GM19025 (cell line): ENCODE measurements at regions not wholly inside any gene's neighbourhood (a gene's known extent, or its start where the extent isn't known, plus 50 kb on each side); places are given as distances from the start of the nearest gene placed in this dataset.

Experiments used
- ATAC-seq: cut with Tn5 transposase; IDR thresholded peaks from one replicate; pipeline ENCODE4 v1.9.1; 2021; ENCODE audit warnings: mild to moderate bottlenecking, low read depth, moderate library complexity; ENCODE audit not compliant: unreplicated experiment

GRCh38 chr6:140090871-140091270 lies 716.4 kb upstream of the CITED2 start:
- ATAC-seq: no peak

DNA sequence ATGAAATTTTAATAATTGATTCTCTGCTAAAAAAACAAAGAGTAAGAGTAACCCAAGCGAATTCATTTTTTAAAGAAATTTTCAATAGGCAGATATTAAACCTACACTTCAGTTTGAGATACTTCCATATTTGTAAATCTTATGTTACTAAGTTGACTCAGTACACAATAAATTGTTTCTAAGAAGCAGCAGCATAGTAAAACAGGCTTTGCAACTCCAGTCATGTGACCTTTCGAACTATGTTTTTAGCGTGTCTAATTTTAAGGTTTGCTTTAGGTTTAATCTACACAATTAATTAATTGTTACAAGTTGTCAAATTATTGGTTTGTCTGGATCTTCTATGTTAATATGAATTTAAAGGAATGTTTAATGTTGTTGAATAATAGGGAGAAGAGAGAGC lies 708.9 kb upstream of the CITED2 start:
- no peak for ATAC-seq

DNA sequence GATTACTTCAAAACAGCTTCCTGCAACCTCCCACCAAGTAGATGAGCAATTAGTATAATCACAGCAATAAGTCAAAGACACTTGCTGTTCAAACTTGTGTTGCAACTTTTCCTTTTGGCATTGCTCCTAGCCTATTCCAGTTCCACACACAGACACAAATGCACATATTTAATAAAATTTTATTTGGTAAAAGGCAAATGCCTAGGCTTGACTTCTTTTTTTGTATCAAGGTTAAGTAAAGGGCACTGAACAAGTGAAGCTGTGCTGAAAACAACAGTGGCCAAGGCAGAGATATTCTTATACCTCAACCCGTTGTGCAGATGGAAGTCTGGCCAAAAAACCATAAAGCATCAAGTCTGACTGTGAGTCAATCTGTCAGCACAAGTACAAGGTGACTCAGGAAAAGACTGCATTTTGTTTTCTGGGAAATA lies 708.4 kb upstream of the CITED2 start:
- no peak for ATAC-seq

DNA sequence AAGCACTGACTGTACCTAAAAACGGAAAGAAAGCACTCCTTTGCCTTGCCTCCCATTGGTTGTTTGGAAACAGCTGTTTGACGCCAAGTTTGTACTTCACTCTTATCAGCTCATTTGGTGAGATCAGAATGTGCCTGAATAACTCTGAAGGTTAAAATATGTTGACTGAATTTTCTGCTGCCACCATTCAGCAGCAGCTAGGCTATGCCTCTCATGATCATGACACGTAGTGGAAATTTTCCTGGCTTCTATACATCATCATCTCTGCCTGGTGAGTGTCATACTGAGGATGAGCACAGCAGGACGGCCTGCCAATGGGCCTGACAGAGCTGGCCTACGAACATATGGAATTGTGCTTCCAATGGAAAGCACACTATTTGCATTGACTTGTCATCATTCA lies 704.9 kb upstream of the CITED2 start:
- no peak for ATAC-seq

DNA sequence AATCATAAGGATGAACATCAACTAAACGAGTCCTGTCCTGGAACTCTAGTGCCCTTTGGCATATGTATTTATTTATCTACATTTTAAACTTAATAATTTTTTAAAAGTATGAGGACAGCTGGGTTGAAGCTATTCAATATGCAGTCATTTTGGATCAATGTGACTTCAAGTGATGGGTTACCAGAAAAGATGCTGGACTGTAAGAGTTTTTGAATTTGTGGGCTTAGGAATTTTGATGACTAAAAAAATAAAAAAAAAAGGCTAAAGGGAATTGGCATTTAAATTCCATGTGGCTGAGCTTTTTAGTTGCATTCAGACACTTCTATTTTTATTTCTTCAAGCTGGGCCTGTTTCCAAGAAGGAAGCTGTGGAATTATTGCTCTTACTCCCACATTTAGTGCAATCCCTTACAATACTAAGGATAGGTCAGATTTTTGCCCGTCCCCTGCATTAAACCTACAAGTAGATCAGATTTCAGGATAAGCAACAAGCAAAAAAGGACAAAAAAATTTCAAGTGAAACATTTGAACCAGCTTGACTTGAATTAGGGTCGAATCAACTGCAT lies 704.2 kb upstream of the CITED2 start:
- ATAC-seq: no peak

DNA sequence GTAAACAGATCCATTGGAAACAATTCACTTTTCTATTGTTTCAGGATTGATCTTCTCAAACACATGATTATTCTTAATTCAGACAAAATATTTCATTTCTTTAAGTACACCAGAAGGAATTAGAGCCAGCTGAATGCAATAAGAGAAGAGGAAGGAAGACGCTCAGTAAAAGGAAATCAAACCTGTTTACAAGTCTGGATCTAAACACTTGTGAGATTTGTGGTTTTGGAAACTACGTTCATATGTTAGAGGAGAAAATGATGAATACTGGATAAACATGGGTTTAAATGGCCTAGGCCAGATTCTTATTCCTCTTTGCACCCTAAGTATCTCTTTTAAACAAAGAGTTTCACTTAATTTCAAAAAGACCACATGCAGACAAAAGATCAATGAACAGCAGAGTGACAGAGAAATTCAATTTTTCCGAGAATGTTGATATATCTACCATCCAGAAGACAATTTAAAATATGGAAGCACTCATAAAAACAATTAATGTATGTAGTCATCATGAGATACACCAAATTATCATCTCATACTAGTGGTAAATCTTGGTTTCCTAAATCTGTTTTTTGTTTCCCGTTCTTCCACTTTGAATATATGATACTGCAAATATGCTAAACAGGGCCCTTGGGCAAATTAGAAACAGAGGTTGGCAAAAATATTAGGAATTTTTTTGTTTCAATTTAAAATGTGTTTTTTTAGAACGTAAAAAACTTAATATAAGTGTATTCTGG lies 703.5 kb upstream of the CITED2 start:
- ATAC-seq: no peak

DNA sequence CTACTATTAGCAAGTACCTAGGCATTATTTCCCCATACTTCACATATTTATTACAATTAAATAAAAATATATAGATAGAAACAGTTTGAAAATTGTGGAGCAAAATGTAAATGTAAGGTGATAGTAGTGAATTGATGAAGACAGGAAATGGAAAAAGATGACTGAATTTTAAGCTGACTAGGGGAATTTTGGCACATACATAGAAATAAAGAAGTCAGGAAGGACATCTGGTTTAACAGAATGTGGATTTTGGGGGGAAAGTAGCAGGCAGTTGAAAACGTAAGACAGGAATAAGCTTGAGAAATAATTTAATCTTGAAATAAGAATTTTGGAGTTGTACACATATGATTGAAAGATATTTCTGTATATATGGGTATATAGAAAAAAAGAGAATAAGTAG lies 701.7 kb upstream of the CITED2 start:
- no peak for ATAC-seq

DNA sequence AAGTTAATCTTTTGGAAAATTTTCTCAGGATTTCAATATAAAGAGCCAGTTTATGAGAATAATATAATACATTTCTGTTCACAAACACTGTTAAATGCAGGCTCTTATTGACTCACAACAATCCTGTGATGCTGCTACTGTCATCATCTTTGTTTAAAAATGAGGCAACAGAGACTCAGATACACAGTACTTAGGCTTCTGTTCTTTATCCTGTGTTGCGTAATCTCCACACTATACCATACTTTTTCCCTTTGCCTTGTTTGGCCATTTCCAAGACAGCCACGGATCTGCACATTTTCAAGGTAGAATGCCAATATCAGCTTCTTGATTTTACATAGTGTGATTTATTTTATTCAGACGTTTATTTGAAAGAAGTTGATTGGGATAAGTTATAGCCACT lies 699.0 kb upstream of the CITED2 start:
- ATAC-seq: no peak

DNA sequence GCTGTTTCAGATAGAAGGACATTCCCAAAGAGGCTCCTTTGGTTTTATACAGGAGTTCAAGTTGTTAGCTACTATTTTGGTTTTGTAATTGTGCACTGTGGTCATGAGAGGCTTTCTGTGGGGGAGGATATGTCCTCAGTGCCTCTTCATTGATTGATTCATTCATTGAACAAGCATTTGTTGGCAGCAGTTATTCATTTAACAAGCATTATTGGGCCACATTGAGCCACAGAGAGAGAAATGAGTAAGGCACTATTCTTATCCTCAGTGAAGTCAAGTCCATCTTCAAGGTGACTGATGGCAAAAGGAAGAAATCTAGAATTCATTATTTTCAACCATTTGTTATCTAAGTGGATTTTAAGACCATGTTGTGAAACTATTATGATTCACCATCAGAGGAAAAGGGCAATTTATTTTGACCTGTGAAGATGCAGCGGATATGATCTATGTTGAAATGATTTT lies 697.2 kb upstream of the CITED2 start:
- ATAC-seq: no peak

DNA sequence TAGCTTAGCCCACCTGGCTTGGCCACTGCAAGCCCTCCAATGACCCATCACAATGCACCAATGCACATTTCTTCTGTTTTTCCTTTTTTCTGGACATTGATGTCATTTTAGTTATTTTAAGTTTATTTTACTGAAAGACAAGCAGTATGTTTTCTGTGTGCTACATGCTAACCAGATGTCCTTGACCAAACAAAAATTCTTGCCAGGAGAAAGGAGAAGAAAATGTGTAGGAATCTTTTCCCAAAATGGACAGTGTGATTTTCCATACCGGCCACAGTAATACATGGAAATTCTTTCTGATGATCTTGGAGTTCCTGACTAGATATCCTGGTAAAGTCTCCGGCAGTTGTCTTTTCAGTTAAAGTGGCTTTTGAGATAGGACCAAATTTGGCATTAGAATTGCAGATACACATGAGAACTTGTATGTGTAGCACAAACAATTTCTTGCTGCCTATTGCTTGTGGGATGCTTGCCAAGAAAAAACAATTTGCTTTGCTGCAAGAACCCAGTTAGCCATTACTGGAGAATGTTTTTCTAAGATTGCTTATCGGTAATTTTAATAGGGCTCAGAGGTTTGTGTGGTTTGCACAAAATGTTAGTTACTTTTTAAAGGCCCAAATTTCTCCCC lies 696.5 kb upstream of the CITED2 start:
- no peak for ATAC-seq

DNA sequence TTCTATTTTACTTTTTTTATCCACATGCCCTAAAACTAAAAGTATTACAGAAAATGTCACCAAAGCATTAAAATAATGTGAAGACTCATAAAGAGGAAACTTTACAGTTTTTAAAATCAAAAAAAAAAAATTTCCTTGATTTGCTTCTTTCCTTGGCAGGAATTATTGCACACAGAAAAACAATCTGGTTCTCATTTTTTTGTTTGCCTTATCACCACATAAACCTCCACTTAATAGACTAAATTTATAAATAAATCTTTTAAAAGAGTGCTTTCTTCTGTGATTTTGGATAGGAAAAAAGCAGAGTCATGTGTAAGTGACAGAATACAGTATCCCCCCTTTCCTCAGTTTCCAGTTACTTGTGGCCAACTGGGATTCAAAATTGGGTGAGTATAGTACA lies 695.1 kb upstream of the CITED2 start:
- ATAC-seq: no peak

DNA sequence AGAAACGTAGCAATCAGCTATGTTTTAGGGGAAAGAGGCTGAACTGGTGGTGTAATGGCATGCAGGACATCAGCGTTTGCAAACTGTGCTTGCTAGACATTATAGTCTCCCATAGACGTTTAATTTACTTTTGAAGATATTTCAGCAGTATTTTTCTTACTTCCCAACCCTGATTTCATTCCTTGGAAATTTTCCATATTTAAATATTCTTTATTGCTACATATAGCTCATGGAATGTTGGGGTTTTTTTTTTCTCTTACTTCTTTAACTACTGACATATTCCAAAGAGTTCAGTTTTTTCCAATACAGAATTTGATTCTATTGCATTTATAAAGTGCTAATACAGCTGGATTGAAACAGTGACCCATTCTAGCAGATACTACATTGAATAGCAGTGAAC lies 694.4 kb upstream of the CITED2 start:
- ATAC-seq: no peak

DNA sequence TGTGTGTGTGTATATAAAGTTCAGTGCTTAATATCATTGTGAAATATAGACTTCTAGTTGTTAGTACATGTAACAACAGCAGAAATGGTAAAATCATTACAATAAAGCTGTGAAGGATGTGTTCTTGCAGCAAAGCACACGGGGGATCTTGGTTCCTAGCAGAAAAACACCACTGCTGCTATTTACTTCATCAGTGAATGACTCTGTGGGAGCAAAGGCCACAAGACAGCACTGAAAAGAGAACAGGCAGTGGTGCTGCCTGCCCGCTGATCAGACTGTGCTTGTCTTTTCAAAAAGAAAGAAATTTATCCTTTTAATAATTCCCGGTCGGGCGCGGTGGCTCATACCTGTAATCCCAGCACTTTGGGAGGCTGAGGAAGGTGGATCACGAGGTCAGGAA lies 689.9 kb upstream of the CITED2 start:
- ATAC-seq: no peak

- ATAC-seq: no peak
Measured at GRCh38 chr6:140063021-140063399, 688.6 kb upstream of the CITED2 start.

DNA sequence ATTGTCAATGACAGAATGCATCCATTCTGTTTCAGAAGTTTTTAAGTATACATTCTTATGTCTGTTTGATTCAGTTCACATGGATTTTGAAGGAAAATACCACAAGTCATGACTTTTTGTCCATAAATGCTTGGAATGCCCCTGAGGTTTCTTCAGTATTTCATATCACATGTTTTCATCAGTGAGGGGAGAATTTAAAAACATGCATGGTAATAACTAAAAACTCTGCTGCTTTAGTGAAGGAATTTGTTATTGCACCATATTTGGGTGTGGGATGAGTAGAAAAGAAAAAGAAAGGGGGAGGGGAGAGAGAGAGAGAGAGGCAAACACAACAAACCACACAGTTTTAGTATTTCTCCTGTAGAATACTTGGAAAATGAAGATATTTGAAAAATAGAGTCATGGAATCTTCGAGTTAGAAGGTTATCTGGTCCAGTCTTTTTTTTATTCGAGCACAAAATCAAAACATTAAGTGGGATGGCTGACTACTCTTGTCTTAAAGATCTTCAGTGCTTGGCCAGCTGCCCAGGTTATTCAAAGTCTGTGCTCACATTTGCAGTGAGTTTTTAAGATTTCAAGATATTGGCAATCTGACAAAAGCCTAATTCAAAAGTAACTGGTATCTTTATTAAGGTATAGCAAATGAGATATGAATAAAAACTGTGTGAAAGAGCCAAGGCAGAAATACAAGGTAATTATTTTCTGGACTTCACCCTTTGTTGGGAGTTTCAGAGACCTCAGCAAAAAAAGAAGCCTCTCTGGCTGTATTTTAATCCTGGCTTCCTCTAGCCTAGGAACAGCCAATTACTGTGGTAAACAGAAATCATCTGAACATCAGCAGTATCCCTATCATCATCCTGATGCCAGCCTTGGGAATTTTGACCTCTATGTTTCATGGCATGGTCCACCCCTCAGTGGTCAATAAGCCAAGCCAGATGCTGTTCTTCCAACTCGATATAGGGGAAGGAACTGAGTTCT lies 687.9 kb upstream of the CITED2 start:
- ATAC-seq: no peak

- no peak for ATAC-seq
Measured at GRCh38 chr6:140061110-140062042, 686.9 kb upstream of the CITED2 start.

DNA sequence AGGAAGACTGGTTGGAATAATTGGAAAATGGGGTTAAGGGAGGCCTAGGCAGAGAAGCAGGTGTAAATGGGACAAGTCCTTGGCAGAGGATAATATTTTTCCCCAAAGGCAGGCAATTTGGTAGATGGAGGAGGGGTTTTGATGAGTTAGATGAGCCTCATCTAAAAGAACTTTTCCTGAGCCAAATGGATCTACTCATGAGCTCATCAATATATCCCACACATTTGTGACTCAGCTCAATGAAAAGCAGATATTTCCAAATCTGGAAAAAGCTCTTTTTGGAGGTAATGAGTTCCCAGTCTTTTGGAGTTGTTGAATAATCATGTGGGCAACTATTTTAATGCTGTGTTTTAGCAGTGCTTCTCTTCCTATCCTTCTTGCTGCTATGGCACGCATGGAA lies 685.5 kb upstream of the CITED2 start:
- no peak for ATAC-seq

DNA sequence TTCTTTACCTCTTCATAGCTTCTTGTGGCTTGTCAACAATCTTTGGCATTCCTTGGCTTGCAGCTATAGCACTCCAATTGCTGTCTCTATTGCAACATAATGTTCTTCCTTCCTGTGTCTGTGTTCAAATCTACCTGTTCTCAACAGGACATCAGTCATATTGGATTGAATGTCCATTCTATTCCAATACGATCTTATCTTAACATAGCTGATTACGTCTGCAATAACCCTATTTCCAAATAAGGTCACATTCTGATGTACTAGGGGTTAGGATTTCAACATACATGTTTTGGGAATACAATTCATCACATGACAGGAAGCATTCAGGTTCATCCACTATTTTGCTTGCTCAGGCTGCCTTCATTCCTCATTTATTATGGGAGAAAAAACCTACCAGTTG lies 684.4 kb upstream of the CITED2 start:
- ATAC-seq: no peak

GRCh38 chr6:140052736-140053729 lies 678.6 kb upstream of the CITED2 start:
- no peak for ATAC-seq
